ENCODE measurements at regions not wholly inside any gene's neighbourhood (a gene's known extent, or its start where the extent isn't known, plus 50 kb on each side); places are given as distances from the start of the nearest gene placed in this dataset.

DNA sequence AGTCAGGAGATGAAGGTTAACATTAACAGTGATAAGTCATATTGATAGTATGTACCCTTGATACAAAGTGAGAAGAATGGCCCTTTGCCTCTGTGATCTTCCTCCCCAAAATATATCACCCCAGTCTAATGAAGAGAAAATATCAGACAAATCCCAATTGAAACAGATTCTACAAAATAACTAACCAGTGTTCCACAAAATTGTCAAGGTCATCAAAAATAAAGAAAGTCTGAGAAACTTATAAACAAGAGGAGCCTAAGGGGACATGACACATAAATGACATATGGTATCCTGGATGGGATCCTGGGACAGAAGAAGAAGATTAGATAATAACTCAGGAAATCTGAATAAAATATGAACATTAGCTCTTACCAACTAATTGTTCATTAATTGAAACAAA, 398.4 kb downstream of the DSC3 start:
- Histone ChIP-seq H3K4me2 (ENCODE audit: low read length) (no peak overlapping the region), H2AK5ac (ENCODE audit: low read length) (no peak overlapping the region), H3K36me3 (ENCODE audit: control insufficient read depth in 1 of 2, insufficient read depth in 2 of 2, low read length in 2 of 2) (no peaks in the 10 kb centered on the region), H4K8ac (ENCODE audit: low read depth, low read length) (no peak overlapping the region), H3K14ac (ENCODE audit: low read length) (no peak overlapping the region), H3K9ac (ENCODE audit: low read length) (no peak overlapping the region), H3K23ac (ENCODE audit: low read length) (no peak overlapping the region), H3K79me1 (ENCODE audit: low read length) (no peaks in the 10 kb centered on the region), H2BK12ac (ENCODE audit: low read length) (no peak overlapping the region), H3K27me3 (ENCODE audit: insufficient read depth, low read length) (no peaks in the 10 kb centered on the region), H3K27ac (ENCODE audit: low read depth, low read length) (no peak overlapping the region), H3K18ac (ENCODE audit: low read length) (no peak overlapping the region), H3K4me3 (ENCODE audit: low read depth, low read length) (no peak overlapping the region), H3K79me2 (ENCODE audit: control insufficient read depth, insufficient read depth, low read length, poor library complexity) (no peaks in the 10 kb centered on the region), H3K4me1 (ENCODE audit: control insufficient read depth in 1 of 2, insufficient read depth in 2 of 2, low read length in 2 of 2) (no peaks in the 10 kb centered on the region), H2BK5ac (ENCODE audit: low read depth, low read length, poor library complexity) (no peak overlapping the region), H3K9me3 (ENCODE audit: insufficient read depth, low read depth, low read length) (no peaks in the 10 kb centered on the region), H2AFZ (ENCODE audit: insufficient read depth, low read length, poor library complexity) (no peak overlapping the region), H4K91ac (ENCODE audit: low read depth, low read length) (no peak overlapping the region), H2BK120ac (ENCODE audit: insufficient read depth, low read length, poor library complexity) (no peak overlapping the region), H3K4ac (ENCODE audit: low read depth, low read length) (no peak overlapping the region), H4K12ac (ENCODE audit: low read depth, low read length) (no peak overlapping the region)
- DNase-seq: no peak

DNA sequence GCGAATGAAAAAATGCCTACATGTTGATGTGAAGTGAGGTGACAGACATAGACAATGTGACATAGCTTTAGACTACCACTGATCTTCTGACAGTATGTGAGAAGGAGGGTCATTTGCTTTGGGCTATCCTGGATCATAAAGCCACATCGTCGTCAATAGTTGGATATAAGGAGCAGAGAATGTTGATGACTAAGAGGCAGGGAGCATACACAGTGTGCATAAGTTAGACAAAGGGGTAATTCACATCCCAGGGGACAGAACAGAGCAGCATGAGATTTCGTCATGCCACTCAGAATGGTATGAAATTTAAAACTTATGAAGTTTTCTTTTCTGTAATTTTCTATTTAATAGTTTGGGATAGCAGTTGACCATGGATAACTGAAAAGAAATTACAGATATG, 403.2 kb downstream of the DSC3 start:
- H3K79me2 ChIP-seq (ENCODE audit: control insufficient read depth, insufficient read depth, low read length, poor library complexity): no peaks in the 10 kb centered on the region
- H3K14ac ChIP-seq (ENCODE audit: low read length): no peak overlapping the region
- no peak overlapping the region for H2AFZ ChIP-seq (ENCODE audit: insufficient read depth, low read length, poor library complexity)
- no peak overlapping the region for H2AK5ac ChIP-seq (ENCODE audit: low read length)
- no peaks in the 10 kb centered on the region for H3K36me3 ChIP-seq (ENCODE audit: control insufficient read depth in 1 of 2, insufficient read depth in 2 of 2, low read length in 2 of 2)
- H3K18ac ChIP-seq (ENCODE audit: low read length): no peak overlapping the region
- no peak overlapping the region for H3K4me3 ChIP-seq (ENCODE audit: low read depth, low read length)
- H3K27me3 ChIP-seq (ENCODE audit: insufficient read depth, low read length): no peaks in the 10 kb centered on the region
- H4K91ac ChIP-seq (ENCODE audit: low read depth, low read length): no peak overlapping the region
- H3K23ac ChIP-seq (ENCODE audit: low read length): no peak overlapping the region
- no peak overlapping the region for H2BK12ac ChIP-seq (ENCODE audit: low read length)
- no peak overlapping the region for H2BK5ac ChIP-seq (ENCODE audit: low read depth, low read length, poor library complexity)
- no peak overlapping the region for H3K9ac ChIP-seq (ENCODE audit: low read length)
- no peak overlapping the region for H3K4me2 ChIP-seq (ENCODE audit: low read length)
- no CpG with 5 or more reads among the region's 4 CpGs for WGBS (ENCODE audit: extremely low coverage, insufficient coverage, insufficient read length)
- no peak overlapping the region for H2BK120ac ChIP-seq (ENCODE audit: insufficient read depth, low read length, poor library complexity)
- H3K4ac ChIP-seq (ENCODE audit: low read depth, low read length): no peak overlapping the region
- no peak overlapping the region for H4K12ac ChIP-seq (ENCODE audit: low read depth, low read length)
- no peaks in the 10 kb centered on the region for H3K4me1 ChIP-seq (ENCODE audit: control insufficient read depth in 1 of 2, insufficient read depth in 2 of 2, low read length in 2 of 2)
- no peaks in the 10 kb centered on the region for H3K9me3 ChIP-seq (ENCODE audit: insufficient read depth, low read depth, low read length)
- no peak overlapping the region for H4K8ac ChIP-seq (ENCODE audit: low read depth, low read length)
- DNase-seq: no peak
- H3K27ac ChIP-seq (ENCODE audit: low read depth, low read length): no peak overlapping the region
- no peaks in the 10 kb centered on the region for H3K79me1 ChIP-seq (ENCODE audit: low read length)

GRCh38 chr18:30634249-30634648, 408.3 kb downstream of the DSC3 start:
- no peak overlapping the region for H3K4me3 ChIP-seq (ENCODE audit: low read depth, low read length)
- no peak overlapping the region for H3K27ac ChIP-seq (ENCODE audit: low read depth, low read length)
- no peak overlapping the region for H2BK120ac ChIP-seq (ENCODE audit: insufficient read depth, low read length, poor library complexity)
- no peaks in the 10 kb centered on the region for H3K36me3 ChIP-seq (ENCODE audit: control insufficient read depth in 1 of 2, insufficient read depth in 2 of 2, low read length in 2 of 2)
- H2AFZ ChIP-seq (ENCODE audit: insufficient read depth, low read length, poor library complexity): no peak overlapping the region
- H3K4me1 ChIP-seq (ENCODE audit: control insufficient read depth in 1 of 2, insufficient read depth in 2 of 2, low read length in 2 of 2): no peaks in the 10 kb centered on the region
- H3K27me3 ChIP-seq (ENCODE audit: insufficient read depth, low read length): no peaks in the 10 kb centered on the region
- no peak overlapping the region for H4K91ac ChIP-seq (ENCODE audit: low read depth, low read length)
- DNase-seq: no peak
- H3K79me2 ChIP-seq (ENCODE audit: control insufficient read depth, insufficient read depth, low read length, poor library complexity): no peaks in the 10 kb centered on the region
- H3K9ac ChIP-seq (ENCODE audit: low read length): no peak overlapping the region
- H3K18ac ChIP-seq (ENCODE audit: low read length): no peak overlapping the region
- H3K79me1 ChIP-seq (ENCODE audit: low read length): no peaks in the 10 kb centered on the region
- no peak overlapping the region for H3K4ac ChIP-seq (ENCODE audit: low read depth, low read length)
- H3K23ac ChIP-seq (ENCODE audit: low read length): no peak overlapping the region
- no peaks in the 10 kb centered on the region for H3K9me3 ChIP-seq (ENCODE audit: insufficient read depth, low read depth, low read length)
- H2BK5ac ChIP-seq (ENCODE audit: low read depth, low read length, poor library complexity): no peak overlapping the region
- no peak overlapping the region for H2BK12ac ChIP-seq (ENCODE audit: low read length)
- H4K12ac ChIP-seq (ENCODE audit: low read depth, low read length): no peak overlapping the region
- no peak overlapping the region for H3K14ac ChIP-seq (ENCODE audit: low read length)
- no peak overlapping the region for H3K4me2 ChIP-seq (ENCODE audit: low read length)
- H2AK5ac ChIP-seq (ENCODE audit: low read length): no peak overlapping the region
- H4K8ac ChIP-seq (ENCODE audit: low read depth, low read length): no peak overlapping the region

DNA sequence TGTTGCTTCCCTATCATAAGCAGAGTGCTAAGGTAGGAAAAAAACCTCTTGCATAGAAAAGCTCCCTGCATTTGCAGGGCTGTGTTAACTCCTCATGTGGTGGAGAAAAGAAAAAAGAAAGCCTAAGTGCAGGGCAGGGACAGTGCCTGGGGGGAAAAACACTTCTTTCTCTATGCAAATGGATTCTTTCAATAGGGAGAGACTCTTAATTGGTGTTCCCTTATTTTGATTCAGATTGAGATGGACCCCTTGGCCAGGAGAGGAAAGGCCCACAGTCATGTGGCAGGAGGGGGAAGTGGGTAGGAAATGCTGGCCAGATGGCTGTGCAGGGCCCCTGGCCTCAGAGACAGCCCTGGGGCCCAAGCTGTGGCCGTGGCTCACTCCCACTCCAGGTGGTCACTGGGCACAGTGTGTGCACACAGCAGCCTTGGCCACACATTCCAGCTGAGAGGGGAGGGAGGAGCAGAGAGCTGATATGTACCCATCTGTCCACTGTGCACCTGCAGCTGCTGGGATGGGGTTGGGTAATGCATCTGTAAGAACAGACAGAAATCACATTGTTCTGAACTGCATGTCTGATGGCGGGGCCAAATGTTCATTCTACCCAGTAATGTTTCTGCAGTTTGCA, 410.4 kb downstream of the DSC3 start:
- Histone ChIP-seq H3K23ac (ENCODE audit: low read length) (no peak overlapping the region), H2BK5ac (ENCODE audit: low read depth, low read length, poor library complexity) (no peak overlapping the region), H3K18ac (ENCODE audit: low read length) (no peak overlapping the region), H4K91ac (ENCODE audit: low read depth, low read length) (no peak overlapping the region), H2BK12ac (ENCODE audit: low read length) (no peak overlapping the region), H2AK5ac (ENCODE audit: low read length) (no peak overlapping the region), H3K9ac (ENCODE audit: low read length) (no peak overlapping the region), H3K4me1 (ENCODE audit: control insufficient read depth in 1 of 2, insufficient read depth in 2 of 2, low read length in 2 of 2) (no peaks in the 10 kb centered on the region), H2AFZ (ENCODE audit: insufficient read depth, low read length, poor library complexity) (no peak overlapping the region), H3K27me3 (ENCODE audit: insufficient read depth, low read length) (no peaks in the 10 kb centered on the region), H3K36me3 (ENCODE audit: control insufficient read depth in 1 of 2, insufficient read depth in 2 of 2, low read length in 2 of 2) (no peaks in the 10 kb centered on the region), H3K79me1 (ENCODE audit: low read length) (no peaks in the 10 kb centered on the region), H3K4me2 (ENCODE audit: low read length) (no peak overlapping the region), H3K27ac (ENCODE audit: low read depth, low read length) (no peak overlapping the region), H3K4ac (ENCODE audit: low read depth, low read length) (no peak overlapping the region), H2BK120ac (ENCODE audit: insufficient read depth, low read length, poor library complexity) (no peak overlapping the region), H3K14ac (ENCODE audit: low read length) (no peak overlapping the region), H3K79me2 (ENCODE audit: control insufficient read depth, insufficient read depth, low read length, poor library complexity) (no peaks in the 10 kb centered on the region), H3K4me3 (ENCODE audit: low read depth, low read length) (no peak overlapping the region), H4K8ac (ENCODE audit: low read depth, low read length) (no peak overlapping the region), H3K9me3 (ENCODE audit: insufficient read depth, low read depth, low read length) (no peaks in the 10 kb centered on the region), H4K12ac (ENCODE audit: low read depth, low read length) (no peak overlapping the region)
- DNase-seq: no peak
- no CpG with 5 or more reads among the region's 2 CpGs for WGBS (ENCODE audit: extremely low coverage, insufficient coverage, insufficient read length)
